ENCODE measurements at regions not wholly inside any gene's neighbourhood (a gene's known extent, or its start where the extent isn't known, plus 50 kb on each side); places are given as distances from the start of the nearest gene placed in this dataset.

GRCh38 chr5:136793300-136793699, 428.0 kb upstream of the TRPC7 start:
- H3K27me3 Mint-ChIP-seq = no peaks in the 10 kb centered on the region
- H3K4me3 Mint-ChIP-seq = no peak overlapping the region
- H3K36me3 Mint-ChIP-seq (ENCODE audit: low read depth) = no peaks in the 10 kb centered on the region
- H3K9me3 Mint-ChIP-seq = no peaks in the 10 kb centered on the region
- no peak overlapping the region for H3K27ac Mint-ChIP-seq
- intact Hi-C loops (cut with micrococcal nuclease) = no loop called here
- H3K4me1 Mint-ChIP-seq (ENCODE audit: low read depth) = no peaks in the 10 kb centered on the region

GRCh38 chr5:136781464-136781863, 416.1 kb upstream of the TRPC7 start:
- no peaks in the 10 kb centered on the region for H3K36me3 Mint-ChIP-seq (ENCODE audit: low read depth)
- no peak overlapping the region for H3K27ac Mint-ChIP-seq
- no peaks in the 10 kb centered on the region for H3K4me1 Mint-ChIP-seq (ENCODE audit: low read depth)
- no peak overlapping the region for H3K4me3 Mint-ChIP-seq
- intact Hi-C loops (cut with micrococcal nuclease) = no loop called here
- no peaks in the 10 kb centered on the region for H3K27me3 Mint-ChIP-seq
- peaks cover 7% of the 10 kb centered on the region for H3K9me3 Mint-ChIP-seq

- intact Hi-C loops (cut with micrococcal nuclease) = no loop called here
- Mint-ChIP-seq H3K4me3 (no peak overlapping the region), H3K36me3 (ENCODE audit: low read depth) (no peaks in the 10 kb centered on the region), H3K27ac (no peak overlapping the region), H3K27me3 (no peaks in the 10 kb centered on the region), H3K4me1 (ENCODE audit: low read depth) (no peaks in the 10 kb centered on the region), H3K9me3 (peaks cover 2% of the 10 kb centered on the region)
Observed at GRCh38 chr5:136780518-136780917, 415.2 kb upstream of the TRPC7 start.

- intact Hi-C loops (cut with micrococcal nuclease) = no loop called here
- Mint-ChIP-seq H3K27me3 (no peaks in the 10 kb centered on the region), H3K4me3 (no peak overlapping the region), H3K27ac (no peak overlapping the region), H3K36me3 (ENCODE audit: low read depth) (no peaks in the 10 kb centered on the region), H3K9me3 (no peaks in the 10 kb centered on the region), H3K4me1 (ENCODE audit: low read depth) (no peaks in the 10 kb centered on the region)
Observed at GRCh38 chr5:136776022-136776927, 410.9 kb upstream of the TRPC7 start.

DNA sequence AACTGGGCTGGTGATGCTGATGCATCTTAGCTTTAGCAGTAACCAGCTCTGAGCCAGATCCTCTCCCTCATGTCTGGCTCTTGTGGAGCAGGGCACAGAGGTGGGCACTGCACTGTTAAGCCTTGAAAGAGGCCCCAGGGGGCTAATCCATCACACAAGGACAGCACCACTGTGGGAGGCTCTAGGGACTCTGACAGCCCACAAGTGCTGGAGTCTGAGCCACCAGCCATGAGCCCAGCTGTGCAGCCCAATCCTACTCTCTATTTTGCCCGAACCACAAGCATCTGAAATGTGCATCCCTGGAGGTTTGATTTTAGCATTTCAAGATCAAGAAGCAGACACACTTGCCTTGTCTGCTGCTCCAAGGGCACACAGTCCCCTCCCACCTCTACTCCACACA, 407.1 kb upstream of the TRPC7 start:
- intact Hi-C loops (cut with micrococcal nuclease) = loop anchor here (5.0 kb wide), 1 partner anchor 525 kb away; no protein-coding TSS in a partner anchor
- Mint-ChIP-seq H3K27me3 (no peaks in the 10 kb centered on the region), H3K36me3 (ENCODE audit: low read depth) (no peaks in the 10 kb centered on the region), H3K4me1 (ENCODE audit: low read depth) (no peaks in the 10 kb centered on the region), H3K9me3 (no peaks in the 10 kb centered on the region), H3K4me3 (no peak overlapping the region), H3K27ac (no peak overlapping the region)

DNA sequence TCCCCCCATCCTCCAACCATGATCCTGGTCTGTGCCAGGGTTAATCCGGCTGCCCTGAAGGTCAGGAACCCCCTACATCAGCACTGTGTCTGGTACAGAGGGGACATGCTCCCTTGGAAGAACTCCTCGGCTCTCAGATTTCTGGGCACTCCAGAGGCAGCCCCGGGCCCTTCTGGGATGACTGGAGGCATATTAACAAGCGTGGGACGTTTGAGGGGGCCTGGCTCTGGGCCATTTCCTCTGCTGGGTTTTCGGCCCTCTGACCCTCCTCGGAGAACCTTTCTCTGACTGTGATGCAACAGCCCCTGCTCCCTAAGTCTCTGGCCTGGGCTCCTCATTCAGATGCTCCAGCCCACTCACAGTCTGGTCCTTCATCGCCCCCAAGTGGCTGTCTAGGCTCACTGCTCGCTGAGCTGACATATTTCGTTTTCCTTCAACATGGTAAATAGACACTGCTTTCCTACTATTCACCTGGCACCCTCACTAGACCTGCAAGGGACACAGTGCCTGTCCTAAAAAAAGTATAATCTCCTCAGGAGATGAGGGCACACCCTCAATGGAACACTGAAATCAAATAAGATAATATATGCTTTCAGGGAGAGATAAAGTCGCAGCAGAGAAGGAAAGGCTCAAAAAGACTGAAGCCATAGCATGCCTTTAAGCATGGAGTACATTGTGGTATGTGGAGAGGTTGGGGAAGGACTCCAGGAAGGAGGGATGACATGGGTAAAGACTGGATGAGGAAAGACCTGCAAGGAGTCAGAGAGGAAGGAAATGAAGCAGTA, 404.7 kb upstream of the TRPC7 start:
- Mint-ChIP-seq H3K4me1 (ENCODE audit: low read depth) (no peaks in the 10 kb centered on the region), H3K4me3 (no peak overlapping the region), H3K27ac (no peak overlapping the region), H3K27me3 (no peaks in the 10 kb centered on the region), H3K9me3 (no peaks in the 10 kb centered on the region), H3K36me3 (ENCODE audit: low read depth) (no peaks in the 10 kb centered on the region)
- intact Hi-C loops (cut with micrococcal nuclease) = loop anchor here (5.0 kb wide), 1 partner anchor 523 kb away; no protein-coding TSS in a partner anchor

DNA sequence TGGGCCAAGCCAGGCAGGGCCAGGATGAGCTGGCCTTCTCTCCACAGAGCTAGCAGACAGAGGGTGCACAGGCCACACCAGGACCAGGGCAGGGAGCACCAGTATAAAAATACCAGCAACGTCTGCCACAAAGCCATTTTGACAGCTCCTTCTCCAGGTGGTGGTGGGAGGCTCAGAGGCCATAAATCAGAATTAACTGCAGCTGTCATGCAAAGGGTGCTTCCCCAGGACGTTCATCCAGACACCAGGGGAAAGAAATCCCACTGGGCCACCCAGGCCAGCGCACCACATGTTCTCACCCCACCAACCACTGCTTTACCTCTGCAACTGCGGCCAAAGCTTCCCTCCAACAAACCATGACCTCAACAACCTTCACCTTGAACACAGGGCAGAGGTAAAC, 403.7 kb upstream of the TRPC7 start:
- Mint-ChIP-seq H3K36me3 (ENCODE audit: low read depth) (no peaks in the 10 kb centered on the region), H3K27ac (no peak overlapping the region), H3K4me3 (no peak overlapping the region), H3K27me3 (no peaks in the 10 kb centered on the region), H3K9me3 (no peaks in the 10 kb centered on the region), H3K4me1 (ENCODE audit: low read depth) (no peaks in the 10 kb centered on the region)
- intact Hi-C loops (cut with micrococcal nuclease) = no loop called here

GRCh38 chr5:136768457-136768856, 403.1 kb upstream of the TRPC7 start:
- Mint-ChIP-seq H3K4me3 (no peak overlapping the region), H3K27ac (no peak overlapping the region), H3K9me3 (no peaks in the 10 kb centered on the region), H3K27me3 (no peaks in the 10 kb centered on the region), H3K36me3 (ENCODE audit: low read depth) (no peaks in the 10 kb centered on the region), H3K4me1 (ENCODE audit: low read depth) (no peaks in the 10 kb centered on the region)
- intact Hi-C loops (cut with micrococcal nuclease) = no loop called here

DNA sequence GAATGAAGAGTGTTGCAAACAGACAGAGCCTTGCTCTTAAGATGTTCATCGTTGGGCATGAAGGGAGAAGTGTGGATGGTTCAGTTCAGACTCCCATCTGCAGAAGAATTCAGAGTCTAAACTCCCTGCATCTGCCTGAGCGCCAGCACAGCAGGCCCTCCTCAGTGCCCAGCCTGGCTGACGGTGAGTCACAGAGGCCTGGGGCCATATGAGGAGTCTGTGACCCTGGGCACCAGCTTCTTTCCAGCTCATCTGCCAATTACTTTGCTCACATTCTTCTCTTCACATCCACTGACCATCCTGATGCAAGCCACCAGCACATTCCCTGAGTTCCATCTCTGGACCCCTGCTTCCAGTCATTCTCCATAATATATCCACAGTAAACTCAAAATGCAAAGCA, 401.1 kb upstream of the TRPC7 start:
- H3K4me3 Mint-ChIP-seq = no peak overlapping the region

GRCh38 chr5:136764601-136765000, 399.3 kb upstream of the TRPC7 start:
- Mint-ChIP-seq H3K4me3 (no peak overlapping the region), H3K36me3 (ENCODE audit: low read depth) (no peaks in the 10 kb centered on the region), H3K27me3 (no peaks in the 10 kb centered on the region), H3K27ac (no peak overlapping the region), H3K9me3 (no peaks in the 10 kb centered on the region), H3K4me1 (ENCODE audit: low read depth) (no peaks in the 10 kb centered on the region)
- intact Hi-C loops (cut with micrococcal nuclease) = no loop called here

More for the DNA sequence above, 401.1 kb upstream of the TRPC7 start:
- intact Hi-C loops (cut with micrococcal nuclease) = no loop called here
- Mint-ChIP-seq H3K27ac (no peak overlapping the region), H3K27me3 (no peaks in the 10 kb centered on the region), H3K36me3 (ENCODE audit: low read depth) (no peaks in the 10 kb centered on the region), H3K4me1 (ENCODE audit: low read depth) (no peaks in the 10 kb centered on the region), H3K9me3 (no peaks in the 10 kb centered on the region)

DNA sequence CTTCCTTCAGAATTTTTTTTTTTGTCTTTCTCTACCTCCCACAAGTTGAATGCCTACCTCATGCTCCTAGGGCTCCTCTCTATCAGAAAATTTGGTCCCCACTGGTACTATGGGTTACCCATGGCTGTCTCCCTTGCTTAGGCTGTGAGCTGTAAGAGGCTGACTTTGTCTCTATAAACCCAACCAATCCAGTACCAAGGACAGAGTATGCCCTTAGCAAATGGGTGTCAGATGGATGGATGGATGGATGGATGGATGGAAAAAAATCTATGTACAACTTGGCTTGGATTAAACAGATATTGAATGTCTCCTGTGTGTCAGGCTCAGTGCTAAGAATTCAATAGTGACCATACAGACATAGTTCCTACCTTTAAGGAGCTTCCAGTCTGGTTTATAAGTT, 398.2 kb upstream of the TRPC7 start:
- Mint-ChIP-seq H3K27ac (no peak overlapping the region), H3K36me3 (ENCODE audit: low read depth) (no peaks in the 10 kb centered on the region), H3K4me1 (ENCODE audit: low read depth) (no peaks in the 10 kb centered on the region), H3K4me3 (no peak overlapping the region), H3K27me3 (no peaks in the 10 kb centered on the region), H3K9me3 (no peaks in the 10 kb centered on the region)
- intact Hi-C loops (cut with micrococcal nuclease) = no loop called here

DNA sequence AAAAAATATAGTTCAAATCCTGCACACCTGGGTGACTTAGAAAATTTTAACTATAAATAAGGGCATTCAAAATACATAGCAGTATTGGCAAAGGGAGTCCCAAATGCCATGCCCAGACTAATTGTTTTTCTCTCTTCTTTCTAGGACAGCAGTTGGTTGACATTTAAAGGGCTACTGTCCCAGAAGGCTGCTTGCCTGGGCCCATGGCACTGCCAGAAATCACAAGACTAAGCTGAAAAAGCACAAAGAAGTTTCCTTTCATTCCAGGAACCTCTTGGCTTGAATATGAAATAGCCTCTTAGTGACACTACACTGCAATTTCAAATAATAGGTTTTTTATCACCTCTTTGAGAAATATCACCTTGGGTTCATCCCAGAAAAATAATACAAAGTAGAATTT, 388.9 kb upstream of the TRPC7 start:
- Mint-ChIP-seq H3K36me3 (ENCODE audit: low read depth) (no peaks in the 10 kb centered on the region), H3K9me3 (no peaks in the 10 kb centered on the region), H3K4me3 (no peak overlapping the region), H3K27me3 (no peaks in the 10 kb centered on the region), H3K27ac (no peak overlapping the region), H3K4me1 (ENCODE audit: low read depth) (no peaks in the 10 kb centered on the region)
- intact Hi-C loops (cut with micrococcal nuclease) = no loop called here

DNA sequence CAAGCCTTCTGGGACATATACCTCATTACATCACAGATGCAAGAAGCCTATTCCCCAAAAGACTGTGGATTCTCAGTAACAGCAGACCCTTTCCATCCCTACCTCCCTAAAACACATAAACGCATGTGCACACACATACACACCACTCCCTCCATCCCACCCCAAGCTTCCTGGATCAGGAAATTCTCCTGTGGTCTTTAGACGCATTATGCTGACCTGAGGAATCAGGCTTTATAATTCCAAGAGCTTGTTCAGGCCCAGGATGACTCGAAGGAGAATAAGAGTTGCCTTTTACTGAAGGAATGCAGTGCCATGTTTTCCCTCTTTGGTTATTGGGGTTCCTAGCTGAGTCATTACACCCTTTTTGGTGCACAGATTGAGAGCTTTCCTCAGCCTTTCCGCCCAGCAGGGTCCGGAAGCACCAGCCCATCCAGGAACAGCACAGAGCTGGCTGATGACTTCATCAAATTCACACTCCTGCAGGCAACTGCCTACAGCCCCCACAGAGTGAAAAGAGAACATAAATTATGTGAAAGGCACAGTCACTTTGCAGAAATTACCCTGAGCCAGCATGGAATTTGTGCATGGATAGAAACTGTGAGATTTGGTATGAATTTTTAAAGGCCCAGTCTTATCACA, 385.0 kb upstream of the TRPC7 start:
- H3K36me3 Mint-ChIP-seq (ENCODE audit: low read depth) = no peaks in the 10 kb centered on the region
- intact Hi-C loops (cut with micrococcal nuclease) = no loop called here
- no peaks in the 10 kb centered on the region for H3K27me3 Mint-ChIP-seq
- H3K4me3 Mint-ChIP-seq = no peak overlapping the region
- no peak overlapping the region for H3K27ac Mint-ChIP-seq
- H3K4me1 Mint-ChIP-seq (ENCODE audit: low read depth) = no peaks in the 10 kb centered on the region
- H3K9me3 Mint-ChIP-seq = no peaks in the 10 kb centered on the region

DNA sequence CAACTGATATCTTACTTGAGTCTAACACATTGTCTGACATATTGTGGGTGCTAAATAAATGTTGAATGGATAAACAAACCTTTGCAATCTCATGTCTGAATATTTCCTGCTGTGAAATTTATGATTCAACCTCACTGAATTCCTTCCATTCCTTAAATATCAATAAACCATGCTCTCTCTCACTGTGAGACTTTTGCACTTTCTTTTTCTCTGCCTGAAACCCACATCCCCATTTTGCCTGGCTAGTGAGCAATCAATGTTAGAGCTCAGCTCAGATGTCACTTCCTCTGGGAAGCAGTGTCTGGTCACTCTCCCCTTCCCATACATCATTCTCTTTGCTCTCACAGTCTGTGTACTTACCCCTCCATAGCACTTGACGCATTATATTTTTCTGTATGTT, 383.7 kb upstream of the TRPC7 start:
- no peaks in the 10 kb centered on the region for H3K4me1 Mint-ChIP-seq (ENCODE audit: low read depth)
- intact Hi-C loops (cut with micrococcal nuclease) = no loop called here
- no peaks in the 10 kb centered on the region for H3K27me3 Mint-ChIP-seq

More for the DNA sequence above, 383.7 kb upstream of the TRPC7 start:
- Mint-ChIP-seq H3K4me3 (no peak overlapping the region), H3K36me3 (ENCODE audit: low read depth) (no peaks in the 10 kb centered on the region), H3K9me3 (peaks cover 10% of the 10 kb centered on the region), H3K27ac (no peak overlapping the region)

Measured in dendritic cell treated with granulocyte-macrophage colony-stimulating factor and Interleukin-4, amounts not matched to agents 40 ng/mL and 50 ng/mL, for 4 days (primary cell).